Keratinocyte (primary cell): ENCODE measurements at regions not wholly inside any gene's neighbourhood (a gene's known extent, or its start where the extent isn't known, plus 50 kb on each side); places are given as distances from the start of the nearest gene placed in this dataset.

Experiments
- DNase-seq: peaks from one replicate; pipeline ENCODE4 v3.0.0-alpha.2; 2011; ENCODE audit warnings: low read depth, missing footprints, low spot score
- FAIRE-seq: peaks from 2 replicates; lab custom pipeline; 2011; peaks lifted over from hg19 to GRCh38; lab: Jason Lieb, UNC
- H2AFZ ChIP-seq: 2 replicates; pipeline ENCODE4 v1.6.0; 2012; ENCODE audit warnings: low read length, control low read depth, inconsistent platforms; ENCODE audit not compliant: control insufficient read depth
- H3K27ac ChIP-seq: 2 replicates; pipeline ENCODE4 v1.5.1; 2011; ENCODE audit warnings: low read length; ENCODE audit not compliant: control insufficient read depth, insufficient read depth
- H3K27me3 ChIP-seq: 3 replicates; pipeline ENCODE4 v1.6.0; 2011; ENCODE audit warnings: low read length; ENCODE audit not compliant: control insufficient read depth, insufficient read depth; ENCODE audit errors: extremely low read depth
- H3K36me3 ChIP-seq, 2 experiments: 2 replicates in 1 of 2; 3 replicates in 1 of 2; pipeline ENCODE4 v1.5.1; 2011; ENCODE audit warnings: low read length in 2 of 2, mild to moderate bottlenecking in 1 of 2; ENCODE audit not compliant: control insufficient read depth in 2 of 2, insufficient read depth in 2 of 2; ENCODE audit errors: extremely low read depth in 1 of 2
- H3K4me1 ChIP-seq: 3 replicates; pipeline ENCODE4 v1.5.1; 2011; ENCODE audit warnings: low read length; ENCODE audit not compliant: control insufficient read depth, insufficient read depth; ENCODE audit errors: extremely low read depth
- H3K4me2 ChIP-seq: 3 replicates; pipeline ENCODE4 v1.6.0; 2011; ENCODE audit warnings: low read depth, low read length; ENCODE audit not compliant: control insufficient read depth, insufficient read depth; ENCODE audit errors: extremely low read depth
- H3K4me3 ChIP-seq, 3 experiments: fragments of 200-600 bp in 1 of 3; sonication (generic) in 1 of 3; 2 replicates in 2 of 3; 3 replicates in 1 of 3; pipeline ENCODE4 v1.5.1; 2011 to 2016; ENCODE audit warnings: low read length in 3 of 3, mild to moderate bottlenecking in 3 of 3, control low read depth in 2 of 3, inconsistent platforms in 1 of 3, low read depth in 1 of 3, mixed read lengths in 1 of 3, mixed run types in 1 of 3, moderate library complexity in 1 of 3; ENCODE audit not compliant: control insufficient read depth in 2 of 3, insufficient read depth in 2 of 3; ENCODE audit errors: extremely low read depth in 1 of 3
- H3K79me2 ChIP-seq: 2 replicates; pipeline ENCODE4 v1.6.0; 2012; ENCODE audit warnings: low read length; ENCODE audit not compliant: control insufficient read depth, insufficient read depth
- H3K9ac ChIP-seq: 3 replicates; pipeline ENCODE4 v1.6.0; 2011; ENCODE audit warnings: low read length; ENCODE audit not compliant: control insufficient read depth, insufficient read depth; ENCODE audit errors: extremely low read depth
- H3K9me1 ChIP-seq: 3 replicates; pipeline ENCODE4 v1.6.0; 2011; ENCODE audit warnings: low read length; ENCODE audit not compliant: control insufficient read depth, insufficient read depth; ENCODE audit errors: extremely low read depth
- H3K9me3 ChIP-seq: 2 replicates; pipeline ENCODE4 v1.5.1; 2012; ENCODE audit warnings: low read depth, low read length; ENCODE audit not compliant: control insufficient read depth
- H4K20me1 ChIP-seq: 3 replicates; pipeline ENCODE4 v1.6.0; 2011; ENCODE audit warnings: low read length; ENCODE audit not compliant: control insufficient read depth, insufficient read depth; ENCODE audit errors: extremely low read depth
- EZH2 ChIP-seq: IDR thresholded peaks from one replicate; pipeline ENCODE4 v1.6.1; 2012; ENCODE audit warnings: inconsistent platforms, mild to moderate bottlenecking, low read length, moderate library complexity
- dilution Hi-C: fragments of 300-500 bp; cut with MboI; formaldehyde crosslinking; loops from one replicate; pipeline ENCODE4 v1.7.0; 2020; ENCODE audit warnings: low sequenced_read_pairs; ENCODE audit not compliant: extremely low pct_ligation_motif_present
- TF ChIP-seq, protein P1 (sequence below), 3 experiments: IDR thresholded peaks in 1 of 3; conservative IDR thresholded peaks in 1 of 3; optimal IDR thresholded peaks in 1 of 3; 2 replicates in 2 of 3; 3 replicates in 1 of 3; pipeline versions ENCODE3 to v1.5.1; 2011; ENCODE audit warnings: low read length in 3 of 3, mild to moderate bottlenecking in 3 of 3, moderate library complexity in 2 of 3, control low read depth in 1 of 3, inconsistent platforms in 1 of 3; ENCODE audit not compliant: insufficient read depth in 2 of 3; ENCODE audit errors: extremely low read depth in 1 of 3

DNA sequence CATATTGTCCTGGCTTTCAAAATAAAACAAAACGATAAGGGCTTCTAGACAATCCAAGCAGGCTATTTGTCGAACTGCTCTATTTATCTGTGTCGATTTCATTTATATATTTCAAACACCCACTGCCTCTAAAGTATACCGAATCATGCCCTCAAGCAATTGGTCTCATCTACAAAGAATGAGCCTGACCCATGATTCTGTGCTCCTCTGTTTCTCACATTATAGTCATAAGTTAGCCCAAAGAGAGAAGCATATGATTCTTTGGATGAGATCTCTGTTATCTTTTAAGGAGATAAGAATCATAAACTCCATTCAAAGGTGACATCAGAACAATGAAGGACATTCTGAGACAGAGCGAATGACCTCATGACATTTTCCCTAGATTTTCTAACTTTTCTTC, 191.1 kb downstream of the MAP2K6 start:
- DNase-seq (no peak), FAIRE-seq (no peak)
- H3K79me2 ChIP-seq = no peaks in the 10 kb centered on the region
- no peak overlapping the region for H3K9ac ChIP-seq
- TF ChIP-seq EZH2 = no peak
- TF ChIP-seq, protein P1, sequence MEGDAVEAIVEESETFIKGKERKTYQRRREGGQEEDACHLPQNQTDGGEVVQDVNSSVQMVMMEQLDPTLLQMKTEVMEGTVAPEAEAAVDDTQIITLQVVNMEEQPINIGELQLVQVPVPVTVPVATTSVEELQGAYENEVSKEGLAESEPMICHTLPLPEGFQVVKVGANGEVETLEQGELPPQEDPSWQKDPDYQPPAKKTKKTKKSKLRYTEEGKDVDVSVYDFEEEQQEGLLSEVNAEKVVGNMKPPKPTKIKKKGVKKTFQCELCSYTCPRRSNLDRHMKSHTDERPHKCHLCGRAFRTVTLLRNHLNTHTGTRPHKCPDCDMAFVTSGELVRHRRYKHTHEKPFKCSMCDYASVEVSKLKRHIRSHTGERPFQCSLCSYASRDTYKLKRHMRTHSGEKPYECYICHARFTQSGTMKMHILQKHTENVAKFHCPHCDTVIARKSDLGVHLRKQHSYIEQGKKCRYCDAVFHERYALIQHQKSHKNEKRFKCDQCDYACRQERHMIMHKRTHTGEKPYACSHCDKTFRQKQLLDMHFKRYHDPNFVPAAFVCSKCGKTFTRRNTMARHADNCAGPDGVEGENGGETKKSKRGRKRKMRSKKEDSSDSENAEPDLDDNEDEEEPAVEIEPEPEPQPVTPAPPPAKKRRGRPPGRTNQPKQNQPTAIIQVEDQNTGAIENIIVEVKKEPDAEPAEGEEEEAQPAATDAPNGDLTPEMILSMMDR (optimal IDR thresholded peaks at IDR 0.05 in 1 of 3, IDR thresholded peaks at IDR 0.05 in 1 of 3, conservative IDR thresholded peaks at IDR 0.05 in 1 of 3; ENCODE audit: extremely low read depth in 1 of 3, insufficient read depth in 2 of 3, low read length in 3 of 3) = no peak
- H3K36me3 ChIP-seq = no peaks in the 10 kb centered on the region
- H4K20me1 ChIP-seq = no peaks in the 10 kb centered on the region
- no peak overlapping the region for H3K4me3 ChIP-seq
- no peak overlapping the region for H3K27ac ChIP-seq
- no peak overlapping the region for H2AFZ ChIP-seq
- peaks cover 24% of the 10 kb centered on the region for H3K4me1 ChIP-seq
- H3K27me3 ChIP-seq = no peaks in the 10 kb centered on the region
- no peaks in the 10 kb centered on the region for H3K9me3 ChIP-seq
- dilution Hi-C loops = no loop called here
- H3K9me1 ChIP-seq = no peaks in the 10 kb centered on the region
- H3K4me2 ChIP-seq = no peak overlapping the region

DNA sequence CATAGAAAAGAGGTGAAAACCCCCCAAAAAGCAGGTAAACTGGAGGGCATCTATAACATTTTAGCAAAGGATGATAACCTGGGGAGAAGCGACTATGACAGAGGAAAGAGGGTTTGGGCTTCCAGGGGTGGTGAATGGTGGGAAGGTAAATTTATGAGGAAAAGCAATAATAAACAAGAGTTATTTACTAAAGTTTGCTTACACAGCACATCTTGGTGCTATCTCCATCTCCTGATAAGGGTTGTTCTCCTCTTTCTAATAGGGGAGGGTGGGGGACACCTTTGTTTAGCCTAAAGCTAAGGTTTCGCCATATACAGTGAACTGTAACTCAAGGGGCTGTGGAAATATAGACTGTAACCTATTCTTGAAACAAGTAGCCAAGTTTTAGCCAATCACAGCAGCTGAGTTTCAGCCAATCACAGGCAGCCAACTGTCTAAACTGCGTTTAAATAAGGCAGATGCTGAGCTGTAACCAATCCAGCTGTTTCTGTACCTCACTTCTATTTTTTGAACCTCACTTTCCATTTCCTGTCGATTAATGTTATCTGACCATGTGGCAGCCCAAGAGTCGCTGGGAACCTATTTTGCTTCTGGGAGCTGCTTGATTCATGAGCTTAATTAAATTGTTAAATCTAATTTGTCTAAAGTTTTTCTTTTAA, 191.8 kb downstream of the MAP2K6 start:
- DNase-seq = no peak
- TF ChIP-seq EZH2 = no peak
- TF ChIP-seq, protein P1 (optimal IDR thresholded peaks at IDR 0.05 in 1 of 3, IDR thresholded peaks at IDR 0.05 in 1 of 3, conservative IDR thresholded peaks at IDR 0.05 in 1 of 3; ENCODE audit: extremely low read depth in 1 of 3, insufficient read depth in 2 of 3, low read length in 3 of 3) = no peak
- H4K20me1 ChIP-seq = no peaks in the 10 kb centered on the region
- no peak overlapping the region for H3K4me3 ChIP-seq
- dilution Hi-C loops = no loop called here
- no peak for FAIRE-seq
- H2AFZ ChIP-seq = no peak overlapping the region
- H3K27me3 ChIP-seq = no peaks in the 10 kb centered on the region
- H3K4me2 ChIP-seq = no peak overlapping the region
- H3K79me2 ChIP-seq = no peaks in the 10 kb centered on the region
- H3K36me3 ChIP-seq = no peaks in the 10 kb centered on the region
- no peaks in the 10 kb centered on the region for H3K9me1 ChIP-seq
- H3K27ac ChIP-seq = no peak overlapping the region
- H3K9me3 ChIP-seq = no peaks in the 10 kb centered on the region
- H3K9ac ChIP-seq = no peak overlapping the region
- H3K4me1 ChIP-seq = peaks cover 24% of the 10 kb centered on the region
